ENCODE measurements at regions not wholly inside any gene's neighbourhood (a gene's known extent, or its start where the extent isn't known, plus 50 kb on each side); places are given as distances from the start of the nearest gene placed in this dataset.

- DNase-seq (ENCODE audit: extremely low spot score, unreplicated experiment): no peak
- Mint-ChIP-seq H3K9me3 (ENCODE audit: unreplicated experiment) (no peaks in the 10 kb centered on the region), H3K4me1 (ENCODE audit: unreplicated experiment) (peaks cover 17% of the 10 kb centered on the region), H3K27me3 (ENCODE audit: unreplicated experiment) (no peaks in the 10 kb centered on the region), H3K36me3 (ENCODE audit: unreplicated experiment) (no peaks in the 10 kb centered on the region), H3K4me3 (ENCODE audit: unreplicated experiment) (no peak overlapping the region), H3K27ac (ENCODE audit: unreplicated experiment) (no peak overlapping the region)
- no peak for TF ChIP-seq CTCF (IDR thresholded peaks at IDR 0.05)
These were observed 1041.2 kb upstream of the ZEB2 start for GRCh38 chr2:145561152-145561551.

- H3K4me3 Mint-ChIP-seq (ENCODE audit: unreplicated experiment): no peak overlapping the region
- H3K9me3 Mint-ChIP-seq (ENCODE audit: unreplicated experiment): no peaks in the 10 kb centered on the region
- no peak overlapping the region for H3K27ac Mint-ChIP-seq (ENCODE audit: unreplicated experiment)
- no peaks in the 10 kb centered on the region for H3K27me3 Mint-ChIP-seq (ENCODE audit: unreplicated experiment)
- H3K36me3 Mint-ChIP-seq (ENCODE audit: unreplicated experiment): no peaks in the 10 kb centered on the region
- no peak for TF ChIP-seq CTCF (IDR thresholded peaks at IDR 0.05)
- H3K4me1 Mint-ChIP-seq (ENCODE audit: unreplicated experiment): peaks cover 15% of the 10 kb centered on the region
- DNase-seq (ENCODE audit: extremely low spot score, unreplicated experiment): no peak
These were observed 1038.9 kb upstream of the ZEB2 start for GRCh38 chr2:145558617-145559350.

GRCh38 chr2:145555360-145555759 lies 1035.4 kb upstream of the ZEB2 start:
- H3K9me3 Mint-ChIP-seq (ENCODE audit: unreplicated experiment): no peaks in the 10 kb centered on the region

GRCh38 chr2:145551686-145552085 lies 1031.8 kb upstream of the ZEB2 start:
- Mint-ChIP-seq H3K36me3 (ENCODE audit: unreplicated experiment) (no peaks in the 10 kb centered on the region), H3K4me1 (ENCODE audit: unreplicated experiment) (peaks cover 6% of the 10 kb centered on the region), H3K27me3 (ENCODE audit: unreplicated experiment) (no peaks in the 10 kb centered on the region), H3K27ac (ENCODE audit: unreplicated experiment) (no peak overlapping the region), H3K4me3 (ENCODE audit: unreplicated experiment) (no peak overlapping the region), H3K9me3 (ENCODE audit: unreplicated experiment) (peaks cover 3% of the 10 kb centered on the region)
- no peak for DNase-seq (ENCODE audit: extremely low spot score, unreplicated experiment)
- TF ChIP-seq CTCF (IDR thresholded peaks at IDR 0.05): no peak

More at GRCh38 chr2:145555360-145555759, 1035.4 kb upstream of the ZEB2 start:
- Mint-ChIP-seq H3K4me1 (ENCODE audit: unreplicated experiment) (peaks cover 15% of the 10 kb centered on the region), H3K36me3 (ENCODE audit: unreplicated experiment) (no peaks in the 10 kb centered on the region), H3K4me3 (ENCODE audit: unreplicated experiment) (no peak overlapping the region), H3K27me3 (ENCODE audit: unreplicated experiment) (no peaks in the 10 kb centered on the region), H3K27ac (ENCODE audit: unreplicated experiment) (no peak overlapping the region)
- TF ChIP-seq CTCF (IDR thresholded peaks at IDR 0.05): no peak
- DNase-seq (ENCODE audit: extremely low spot score, unreplicated experiment): no peak

- no peaks in the 10 kb centered on the region for H3K27me3 Mint-ChIP-seq (ENCODE audit: unreplicated experiment)
- no peak overlapping the region for H3K4me3 Mint-ChIP-seq (ENCODE audit: unreplicated experiment)
- H3K36me3 Mint-ChIP-seq (ENCODE audit: unreplicated experiment): no peaks in the 10 kb centered on the region
These were observed 1028.6 kb upstream of the ZEB2 start for GRCh38 chr2:145548479-145548878.

More at GRCh38 chr2:145548479-145548878, 1028.6 kb upstream of the ZEB2 start:
- DNase-seq (ENCODE audit: extremely low spot score, unreplicated experiment): no peak
- Mint-ChIP-seq H3K27ac (ENCODE audit: unreplicated experiment) (no peak overlapping the region), H3K4me1 (ENCODE audit: unreplicated experiment) (peaks cover 6% of the 10 kb centered on the region), H3K9me3 (ENCODE audit: unreplicated experiment) (peaks cover 16% of the 10 kb centered on the region)
- no peak for TF ChIP-seq CTCF (IDR thresholded peaks at IDR 0.05)

Data from osteocyte (in vitro differentiated cells).